ENCODE measurements at regions not wholly inside any gene's neighbourhood (a gene's known extent, or its start where the extent isn't known, plus 50 kb on each side); places are given as distances from the start of the nearest gene placed in this dataset.

DNA sequence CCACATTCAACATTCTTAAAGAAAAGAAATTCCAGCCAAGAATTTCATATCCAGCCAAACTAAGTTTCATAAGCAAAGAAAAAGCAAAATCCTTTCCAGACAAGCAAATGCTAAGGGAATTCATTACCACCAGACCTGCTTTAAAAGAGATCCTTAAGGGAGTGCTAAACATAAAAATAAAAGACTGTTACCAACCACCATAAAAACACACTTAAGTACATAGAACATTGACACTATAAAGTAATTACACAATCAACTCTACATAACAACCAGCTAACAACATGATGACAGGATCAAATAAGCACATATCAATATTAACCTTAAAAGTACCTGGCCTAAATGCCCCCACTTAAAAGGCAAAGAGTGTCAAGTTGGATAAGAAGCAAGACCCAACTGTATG, 153.5 kb downstream of the FTCDNL1 start:
- Histone ChIP-seq H3K27me3 (no peaks in the 10 kb centered on the region), H3K27ac (no peak overlapping the region), H3K9me3 (no peaks in the 10 kb centered on the region), H3K36me3 (no peaks in the 10 kb centered on the region), H3K4me1 (no peaks in the 10 kb centered on the region), H3K4me3 (no peak overlapping the region)
- no peak for DNase-seq
- intact Hi-C loops (cut with DNase I), result no loop called here
- TF ChIP-seq POLR2AphosphoS5 (IDR thresholded peaks at IDR 0.05), result no peak
- no peak for TF ChIP-seq EP300 (IDR thresholded peaks at IDR 0.05)
- TF ChIP-seq, protein P1, sequence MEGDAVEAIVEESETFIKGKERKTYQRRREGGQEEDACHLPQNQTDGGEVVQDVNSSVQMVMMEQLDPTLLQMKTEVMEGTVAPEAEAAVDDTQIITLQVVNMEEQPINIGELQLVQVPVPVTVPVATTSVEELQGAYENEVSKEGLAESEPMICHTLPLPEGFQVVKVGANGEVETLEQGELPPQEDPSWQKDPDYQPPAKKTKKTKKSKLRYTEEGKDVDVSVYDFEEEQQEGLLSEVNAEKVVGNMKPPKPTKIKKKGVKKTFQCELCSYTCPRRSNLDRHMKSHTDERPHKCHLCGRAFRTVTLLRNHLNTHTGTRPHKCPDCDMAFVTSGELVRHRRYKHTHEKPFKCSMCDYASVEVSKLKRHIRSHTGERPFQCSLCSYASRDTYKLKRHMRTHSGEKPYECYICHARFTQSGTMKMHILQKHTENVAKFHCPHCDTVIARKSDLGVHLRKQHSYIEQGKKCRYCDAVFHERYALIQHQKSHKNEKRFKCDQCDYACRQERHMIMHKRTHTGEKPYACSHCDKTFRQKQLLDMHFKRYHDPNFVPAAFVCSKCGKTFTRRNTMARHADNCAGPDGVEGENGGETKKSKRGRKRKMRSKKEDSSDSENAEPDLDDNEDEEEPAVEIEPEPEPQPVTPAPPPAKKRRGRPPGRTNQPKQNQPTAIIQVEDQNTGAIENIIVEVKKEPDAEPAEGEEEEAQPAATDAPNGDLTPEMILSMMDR (IDR thresholded peaks at IDR 0.05), result no peak
- TF ChIP-seq POLR2A (IDR thresholded peaks at IDR 0.05), result no peak

DNA sequence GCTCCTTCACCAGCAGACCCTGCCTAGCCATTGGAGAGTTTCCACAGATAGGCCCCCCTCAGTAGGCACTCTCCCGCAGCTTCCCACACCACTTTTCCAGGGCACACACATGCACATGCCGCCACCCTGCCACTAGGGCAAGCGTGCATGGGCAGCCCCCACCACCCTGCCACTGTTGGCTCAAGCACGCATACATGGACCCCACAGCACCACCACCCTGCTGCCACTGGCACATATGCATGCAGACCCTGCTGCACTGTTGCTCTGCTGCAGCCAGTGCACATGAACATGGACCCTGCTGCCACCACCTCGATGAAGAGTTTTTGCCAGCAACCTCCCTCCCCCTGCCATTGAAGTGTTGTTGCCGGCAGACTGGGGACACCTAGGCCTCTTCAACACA, 154.9 kb downstream of the FTCDNL1 start:
- no peaks in the 10 kb centered on the region for H3K36me3 ChIP-seq
- no peaks in the 10 kb centered on the region for H3K9me3 ChIP-seq
- DNase-seq, result no peak
- no peak overlapping the region for H3K27ac ChIP-seq
- H3K4me3 ChIP-seq, result no peak overlapping the region
- H3K27me3 ChIP-seq, result no peaks in the 10 kb centered on the region
- TF ChIP-seq EP300 (IDR thresholded peaks at IDR 0.05) (no peak), POLR2AphosphoS5 (IDR thresholded peaks at IDR 0.05) (no peak)
- intact Hi-C loops (cut with DNase I), result no loop called here
- no peaks in the 10 kb centered on the region for H3K4me1 ChIP-seq
- WGBS, 2 donors, result 87 to 96% methylated on average over 6 of the region's 6 CpGs

DNA sequence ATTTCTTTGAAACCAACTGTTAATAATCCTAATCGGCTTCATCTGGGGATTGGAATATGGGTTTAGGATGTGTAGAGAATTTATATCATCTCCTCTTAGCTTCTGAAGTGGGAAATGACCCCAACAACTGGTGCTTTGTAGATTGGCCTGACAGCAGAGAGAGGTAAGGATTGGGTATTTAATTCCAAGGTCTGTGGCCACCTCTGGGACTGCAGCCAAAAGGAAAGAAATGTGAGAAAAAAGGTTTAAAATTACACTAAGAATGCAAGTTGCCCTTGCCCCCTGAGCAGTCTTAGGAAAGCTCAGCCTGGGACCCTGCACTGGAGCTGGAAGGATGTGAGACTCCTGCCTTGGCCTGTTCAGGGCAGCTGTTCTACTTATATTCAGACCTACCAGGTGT, 157.1 kb downstream of the FTCDNL1 start:
- DNase-seq, result no peak
- intact Hi-C loops (cut with DNase I), result no loop called here

DNA sequence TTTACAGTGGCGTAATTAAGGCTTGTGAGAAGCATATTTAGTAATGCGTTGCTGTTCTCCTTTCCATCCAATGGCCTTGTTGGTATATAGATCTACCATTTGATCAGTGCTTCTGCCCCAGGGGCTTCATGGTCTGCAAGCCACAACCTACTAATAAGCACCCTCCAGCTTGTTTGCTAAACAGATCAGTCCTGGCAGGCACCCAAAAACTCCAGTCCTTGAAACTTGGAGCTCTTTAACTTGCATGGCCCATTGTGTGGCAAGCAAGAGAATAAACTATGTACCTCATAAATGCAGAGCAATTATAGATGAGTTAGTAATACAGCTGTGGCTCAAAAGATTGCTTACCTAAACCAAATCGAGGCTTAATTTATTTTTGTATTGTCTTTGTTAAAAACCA, 158.5 kb downstream of the FTCDNL1 start:
- Histone ChIP-seq H3K4me1 (no peaks in the 10 kb centered on the region), H3K36me3 (no peaks in the 10 kb centered on the region), H3K27ac (no peak overlapping the region), H3K27me3 (no peaks in the 10 kb centered on the region), H3K9me3 (no peaks in the 10 kb centered on the region), H3K4me3 (no peak overlapping the region)
- intact Hi-C loops (cut with DNase I), result no loop called here
- no peak for DNase-seq
- TF ChIP-seq POLR2AphosphoS5 (IDR thresholded peaks at IDR 0.05) (no peak), POLR2A (IDR thresholded peaks at IDR 0.05) (no peak), EP300 (IDR thresholded peaks at IDR 0.05) (no peak)
- TF ChIP-seq, protein P1 (IDR thresholded peaks at IDR 0.05), result no peak
- 58 to 75% methylated on average over 3 of the region's 3 CpGs for WGBS, 2 donors

More for the DNA sequence above, 157.1 kb downstream of the FTCDNL1 start:
- Histone ChIP-seq H3K4me1 (no peaks in the 10 kb centered on the region), H3K9me3 (no peaks in the 10 kb centered on the region), H3K27me3 (no peaks in the 10 kb centered on the region), H3K4me3 (no peak overlapping the region), H3K36me3 (no peaks in the 10 kb centered on the region), H3K27ac (no peak overlapping the region)
- TF ChIP-seq POLR2AphosphoS5 (IDR thresholded peaks at IDR 0.05) (no peak), EP300 (IDR thresholded peaks at IDR 0.05) (no peak), POLR2A (IDR thresholded peaks at IDR 0.05) (no peak)
- TF ChIP-seq, protein P1 (IDR thresholded peaks at IDR 0.05), result no peak
- WGBS, 2 donors, result 90 to 94% methylated on average over 1 of the region's 1 CpG

DNA sequence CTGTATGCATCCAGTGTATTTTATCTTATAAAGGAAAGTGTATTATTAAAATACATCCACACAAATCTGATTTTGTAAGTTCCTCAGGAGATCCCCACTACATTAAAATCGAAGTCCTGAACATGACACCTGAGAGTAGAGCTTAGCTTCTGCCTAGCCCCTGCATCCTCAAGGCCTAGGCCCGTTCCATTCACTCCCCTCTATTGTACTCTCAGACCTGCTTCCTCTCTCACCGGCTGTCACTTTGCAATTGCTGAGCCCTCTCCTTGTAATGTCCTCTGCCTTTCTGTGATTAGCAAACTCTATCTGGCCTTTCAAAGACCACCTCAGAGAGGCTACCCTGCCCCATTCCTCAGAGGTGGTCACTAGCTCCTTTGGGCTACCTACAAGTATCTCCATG, 160.8 kb downstream of the FTCDNL1 start:
- no peaks in the 10 kb centered on the region for H3K4me1 ChIP-seq
- H3K27ac ChIP-seq, result no peak overlapping the region
- no peak for TF ChIP-seq EP300 (IDR thresholded peaks at IDR 0.05)
- TF ChIP-seq POLR2A (IDR thresholded peaks at IDR 0.05), result no peak
- TF ChIP-seq POLR2AphosphoS5 (IDR thresholded peaks at IDR 0.05), result no peak
- TF ChIP-seq, protein P1 (IDR thresholded peaks at IDR 0.05), result no peak
- H3K4me3 ChIP-seq, result no peak overlapping the region
- no peaks in the 10 kb centered on the region for H3K27me3 ChIP-seq
- H3K9me3 ChIP-seq, result no peaks in the 10 kb centered on the region
- 85 to 94% methylated on average over 3 of the region's 3 CpGs for WGBS, 2 donors
- intact Hi-C loops (cut with DNase I), result no loop called here
- H3K36me3 ChIP-seq, result no peaks in the 10 kb centered on the region
- no peak for DNase-seq
